ENCODE measurements at regions not wholly inside any gene's neighbourhood (a gene's known extent, or its start where the extent isn't known, plus 50 kb on each side); places are given as distances from the start of the nearest gene placed in this dataset.

DNA sequence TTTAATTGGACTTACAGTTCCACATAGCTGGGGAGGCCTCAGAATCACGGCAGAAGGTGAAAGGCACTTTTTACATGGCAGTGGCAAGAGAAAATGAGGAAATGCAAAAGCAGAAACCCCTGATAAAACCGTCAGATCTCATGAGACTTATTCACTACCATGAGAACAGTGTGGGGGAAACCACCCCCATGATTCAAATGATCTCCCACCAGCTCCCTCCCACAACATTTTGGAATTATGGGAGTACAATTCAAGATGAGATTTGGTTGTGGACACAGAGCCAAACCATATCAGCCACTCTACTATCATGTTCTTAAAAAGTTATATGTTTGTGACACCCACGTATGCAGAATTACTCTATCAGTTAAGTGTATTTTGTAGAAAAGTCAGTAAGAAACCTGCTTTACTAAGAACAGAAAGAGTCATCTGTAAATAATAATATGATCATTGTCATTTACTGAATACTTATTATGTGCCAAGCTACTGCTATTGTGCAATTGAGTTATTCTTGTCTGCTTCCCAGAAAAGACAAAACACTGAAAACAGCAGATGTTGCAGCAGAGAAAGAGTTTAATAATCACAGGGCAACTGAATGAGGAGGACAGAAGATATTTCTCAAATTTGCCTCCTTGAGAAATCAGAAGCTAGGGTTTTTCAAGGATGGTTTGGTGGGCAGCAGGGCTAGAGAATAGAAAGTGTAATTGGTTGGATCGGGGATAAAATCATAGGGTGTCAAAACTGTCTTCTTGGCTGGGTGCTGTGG, 207.7 kb upstream of the FGGY start:
- no peak for DNase-seq (ENCODE audit: low read depth)

DNA sequence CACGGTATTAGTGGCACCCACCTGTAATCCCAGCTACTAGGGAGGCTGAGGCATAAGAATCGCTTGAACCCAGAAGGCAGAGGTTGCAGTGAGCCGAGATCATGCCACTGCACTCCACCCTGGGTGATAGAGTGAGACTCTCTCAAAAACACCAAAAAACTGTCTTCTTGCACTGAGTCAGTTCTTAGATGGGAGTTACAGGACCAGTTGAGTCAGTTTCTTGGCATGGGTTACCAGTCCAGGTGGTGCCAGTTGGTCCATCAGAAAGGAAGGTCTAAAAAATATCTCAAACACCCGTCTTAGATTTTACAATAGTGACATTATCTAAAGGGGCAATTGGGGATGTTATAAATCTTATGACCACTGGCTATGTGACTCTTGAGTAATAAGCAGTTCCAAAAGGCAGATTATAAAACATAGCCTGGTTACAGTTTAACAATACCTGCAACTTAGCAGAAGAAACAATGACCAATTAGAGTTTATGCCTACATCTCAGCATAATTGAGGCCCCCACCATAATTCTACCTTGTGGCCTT, 206.9 kb upstream of the FGGY start:
- DNase-seq (ENCODE audit: low read depth) = no peak

DNA sequence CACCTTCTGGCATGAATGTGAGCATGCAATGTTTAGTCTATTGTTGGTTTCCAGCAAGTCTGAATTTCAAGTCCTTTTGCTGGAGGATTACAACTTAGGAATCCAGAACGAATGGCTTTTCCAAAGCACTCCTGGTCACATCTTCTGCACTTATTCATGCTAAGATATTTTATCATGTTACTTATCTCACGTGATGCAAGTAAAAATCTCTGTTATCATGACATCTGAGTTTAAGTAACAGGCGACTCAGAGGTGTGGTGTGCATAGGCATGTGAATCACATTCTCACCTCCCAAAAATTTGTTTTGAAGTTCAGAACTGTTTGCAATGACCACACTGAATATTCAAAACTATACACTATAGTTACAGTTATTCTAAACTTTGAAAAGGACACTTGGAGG, 204.8 kb upstream of the FGGY start:
- no peak for DNase-seq (ENCODE audit: low read depth)

DNA sequence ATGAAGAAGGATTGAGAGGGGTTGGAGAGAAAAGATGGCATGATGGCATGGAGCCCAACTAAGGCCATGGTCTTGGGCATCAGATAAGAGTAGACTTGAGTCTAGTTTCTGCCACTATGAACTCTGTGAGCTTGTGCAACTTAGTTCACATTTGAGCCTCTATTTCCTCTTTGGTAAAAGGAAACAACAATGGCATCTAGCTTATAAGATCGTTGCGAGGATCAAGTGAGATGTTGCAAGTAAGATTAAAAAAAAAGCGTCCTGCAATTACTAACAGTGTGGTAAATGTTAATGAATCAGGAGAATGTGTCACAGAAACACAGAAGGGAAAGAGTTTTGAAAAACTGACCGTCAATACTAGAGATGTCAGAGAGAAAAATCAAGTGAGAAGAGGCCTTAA, 202.9 kb upstream of the FGGY start:
- DNase-seq (ENCODE audit: low read depth) = no peak

DNA sequence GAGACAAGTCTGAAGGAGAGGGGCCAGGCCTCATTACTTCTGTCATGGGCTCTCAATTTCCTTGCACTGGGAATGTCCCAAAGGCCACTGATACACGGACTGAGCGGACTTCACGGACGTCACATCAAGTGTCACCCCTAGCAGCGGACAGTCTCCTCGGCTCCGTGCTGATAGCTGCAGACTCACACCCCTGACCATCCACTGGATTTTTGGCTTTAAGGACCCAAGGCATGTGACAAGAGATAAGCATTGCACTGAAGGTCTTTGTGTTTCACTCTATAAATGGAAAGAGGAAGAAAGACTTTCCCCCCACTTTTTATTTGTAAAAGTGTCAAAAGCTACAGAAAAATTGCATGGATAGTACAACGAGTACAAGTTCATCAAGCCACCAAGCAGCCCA, 200.4 kb upstream of the FGGY start:
- no peak for DNase-seq (ENCODE audit: low read depth)

DNA sequence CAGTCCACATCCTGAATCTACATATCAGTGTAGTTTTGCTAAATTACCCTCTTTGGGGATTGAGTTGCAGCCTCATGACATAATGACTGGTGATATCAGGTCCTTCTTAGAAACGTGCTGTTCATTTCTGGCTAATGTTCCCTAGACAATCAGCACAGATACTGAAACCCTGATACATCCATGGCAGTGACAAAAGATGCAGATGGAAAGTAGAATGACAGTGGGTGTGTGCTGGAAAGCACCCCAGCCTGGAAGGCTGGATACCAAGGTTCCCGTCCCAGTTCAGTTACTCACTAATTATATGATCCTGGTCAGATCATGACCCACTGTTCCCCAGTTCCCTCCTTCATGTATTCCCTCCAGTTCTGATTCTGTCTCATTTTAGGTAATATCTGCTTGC, 198.2 kb upstream of the FGGY start:
- DNase-seq (ENCODE audit: low read depth) = no peak

DNA sequence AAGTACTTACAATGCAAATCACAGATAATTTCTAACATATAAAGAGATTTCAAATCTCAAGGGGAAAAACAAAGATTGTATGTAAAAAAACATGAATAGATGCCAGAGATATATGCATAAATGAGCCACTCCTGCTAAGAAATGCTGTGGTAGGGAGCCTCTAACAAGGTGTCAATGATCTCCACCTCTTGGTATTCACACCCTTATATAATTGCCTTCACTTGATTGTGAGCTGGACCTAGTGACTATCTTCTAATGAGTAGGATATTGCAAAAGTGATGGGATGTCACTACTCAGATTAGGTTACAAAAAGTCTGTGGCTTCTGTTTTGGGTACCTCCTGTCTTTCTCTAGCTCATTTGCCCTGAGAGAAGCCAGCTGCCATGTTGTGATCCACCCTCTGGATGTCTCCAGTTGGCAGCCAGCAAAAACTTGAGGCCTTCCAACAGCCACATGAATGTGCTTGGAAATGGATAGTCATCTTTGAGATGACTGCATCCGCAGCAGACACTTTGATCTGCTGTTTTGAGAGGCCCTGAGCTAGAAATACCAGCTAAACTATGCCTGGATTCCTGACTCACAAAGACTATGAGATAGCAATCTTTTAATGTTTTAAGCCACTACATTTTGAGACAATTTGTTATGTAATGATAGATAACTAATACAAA, 196.1 kb upstream of the FGGY start:
- DNase-seq (ENCODE audit: low read depth) = no peak

DNA sequence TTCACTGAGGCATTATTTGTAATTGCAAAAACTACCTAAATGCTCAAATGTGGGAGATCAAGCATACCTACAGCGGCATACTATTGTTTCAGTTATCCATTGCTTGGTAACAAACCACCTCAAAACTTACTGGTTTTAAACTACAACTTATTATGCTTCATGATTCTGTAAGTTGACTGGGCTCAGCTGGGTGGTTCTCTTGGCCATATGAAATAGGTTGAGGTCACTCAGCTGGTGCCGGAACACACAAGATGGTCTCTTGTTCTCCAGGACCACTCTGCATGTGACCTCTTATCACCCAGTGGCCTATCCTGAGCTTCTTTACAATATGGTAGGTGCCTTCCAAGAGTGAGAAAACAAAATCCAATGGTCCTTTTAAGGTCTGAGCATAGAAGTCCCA, 195.4 kb upstream of the FGGY start:
- DNase-seq (ENCODE audit: low read depth) = no peak

DNA sequence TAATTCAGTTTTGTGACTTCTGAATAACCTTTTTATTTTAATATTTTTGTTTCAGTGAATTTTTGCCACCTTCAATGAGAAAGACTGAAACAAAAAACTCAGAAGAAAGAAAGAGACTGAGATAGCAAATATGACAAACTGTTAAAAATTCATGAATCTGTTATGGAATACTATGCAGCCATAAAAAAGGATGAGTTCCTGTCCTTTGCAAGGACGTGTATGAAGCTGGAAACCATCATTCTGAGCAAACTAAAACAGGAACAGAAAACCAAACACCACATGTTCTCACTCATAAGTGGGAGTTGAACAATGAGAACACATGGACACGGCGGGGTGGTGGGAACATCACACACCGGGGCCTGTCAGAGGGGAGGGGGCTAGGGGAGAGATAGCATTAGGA, 193.4 kb upstream of the FGGY start:
- no peak for DNase-seq (ENCODE audit: low read depth)

DNA sequence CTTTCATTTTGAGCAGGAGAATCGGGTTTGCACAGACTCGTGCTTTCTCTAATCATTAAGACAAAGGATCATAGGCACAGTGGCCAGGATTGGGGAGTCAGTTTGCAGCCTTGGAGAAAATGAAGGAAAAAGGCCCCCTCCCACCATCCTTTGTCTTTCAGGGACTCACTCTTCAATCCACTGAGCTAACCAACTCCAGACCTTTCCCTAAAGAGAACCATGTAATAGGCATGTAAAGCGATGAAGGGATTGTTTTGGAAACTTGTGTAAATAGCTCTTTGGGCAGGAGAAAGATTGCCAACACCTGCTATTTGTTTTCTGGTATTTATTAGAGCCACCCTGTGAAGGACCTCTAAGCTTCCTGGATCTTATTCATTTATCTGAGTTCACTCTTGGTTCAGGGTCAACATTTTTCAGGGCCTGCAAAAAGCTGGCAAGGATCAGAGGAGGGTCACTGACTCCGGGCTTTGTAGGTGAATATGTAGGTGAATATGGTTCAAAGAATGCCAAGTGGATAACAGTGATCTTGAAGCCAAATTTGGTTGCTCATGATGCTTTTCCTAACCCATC, 192.6 kb upstream of the FGGY start:
- DNase-seq (ENCODE audit: low read depth) = no peak

DNA sequence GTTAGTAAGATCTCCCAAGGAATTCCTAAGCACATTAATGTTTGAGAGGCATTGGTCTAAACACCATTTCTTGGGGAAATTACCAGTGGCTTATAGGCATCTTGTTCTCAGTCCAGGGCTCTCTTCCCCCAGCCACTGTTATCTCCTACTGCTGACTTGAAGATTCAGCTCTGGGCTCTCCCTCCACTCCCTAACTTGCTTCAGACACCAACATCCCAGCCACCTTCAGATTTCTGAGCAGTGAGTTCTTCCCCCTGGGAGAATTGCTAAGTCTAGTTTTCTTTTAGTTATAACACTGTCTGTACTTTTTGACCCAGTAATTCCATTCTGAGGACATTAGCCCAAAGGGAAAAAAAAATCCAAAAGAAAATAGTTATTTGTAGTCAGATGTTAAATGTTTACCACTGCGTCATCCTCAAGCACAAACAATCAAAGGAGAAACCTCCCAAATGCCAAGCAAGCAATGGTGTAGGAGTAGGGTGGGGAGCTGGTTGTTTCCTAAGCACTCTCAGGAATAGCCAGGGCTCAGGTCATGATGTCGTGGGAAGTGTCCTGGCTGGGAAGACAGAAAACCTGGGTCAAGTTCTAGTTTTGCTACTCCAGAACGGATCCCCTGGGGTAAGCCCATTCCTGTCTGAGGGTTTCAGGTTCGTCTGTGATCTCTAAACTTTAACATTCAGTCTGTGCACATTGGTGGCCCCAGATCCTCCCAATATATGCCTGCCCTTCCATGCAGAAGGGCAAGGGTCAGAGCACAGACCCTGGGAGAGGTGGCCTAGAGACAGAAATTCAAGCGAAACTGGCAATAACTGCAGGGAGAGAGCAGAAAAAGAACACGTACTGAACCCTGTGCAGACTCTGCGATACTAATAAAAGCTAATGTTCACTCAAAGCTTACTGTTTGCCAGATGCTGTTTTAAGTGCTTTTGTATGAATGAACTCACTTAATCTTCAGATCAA, 191.1 kb upstream of the FGGY start:
- DNase-seq (ENCODE audit: low read depth) = no peak

DNA sequence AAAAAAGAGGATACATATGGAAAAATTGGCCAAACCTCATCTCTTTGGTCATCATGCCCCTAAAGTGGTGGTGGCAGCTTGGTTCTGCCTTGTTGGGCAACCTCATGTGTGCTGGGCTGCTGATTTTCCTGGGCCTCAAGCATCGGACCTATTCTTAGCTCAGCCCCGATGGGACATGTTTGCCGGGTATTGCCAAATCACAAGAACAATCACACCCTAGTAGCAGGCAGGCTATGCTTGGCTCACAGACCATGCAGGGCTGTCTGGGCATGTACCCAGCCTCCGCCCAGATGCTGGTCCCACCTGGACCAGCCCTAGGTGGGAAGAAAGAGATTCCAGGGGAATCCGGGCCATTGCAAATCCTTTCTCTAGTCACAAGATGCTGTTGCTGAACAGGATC, 189.4 kb upstream of the FGGY start:
- no peak for DNase-seq (ENCODE audit: low read depth)

DNA sequence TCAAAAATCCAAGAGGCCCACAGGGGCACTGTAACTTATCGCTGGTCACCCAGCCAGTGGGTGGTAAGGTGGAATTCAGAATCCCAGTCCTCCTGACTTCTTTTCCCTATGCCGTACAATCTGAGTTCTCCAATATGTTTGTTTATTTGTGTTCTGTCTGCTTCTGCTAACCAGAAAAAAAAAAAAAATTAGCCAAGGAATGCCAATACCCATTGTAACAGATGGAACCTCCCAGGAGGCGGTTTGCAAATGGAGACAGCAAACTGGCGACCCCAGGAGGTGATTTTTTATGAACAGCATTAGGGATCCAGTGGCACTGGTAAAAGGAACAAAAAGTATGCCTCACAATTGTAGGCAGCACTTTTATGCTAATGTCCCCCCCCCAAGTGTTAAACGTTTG, 189.0 kb upstream of the FGGY start:
- no peak for DNase-seq (ENCODE audit: low read depth)

DNA sequence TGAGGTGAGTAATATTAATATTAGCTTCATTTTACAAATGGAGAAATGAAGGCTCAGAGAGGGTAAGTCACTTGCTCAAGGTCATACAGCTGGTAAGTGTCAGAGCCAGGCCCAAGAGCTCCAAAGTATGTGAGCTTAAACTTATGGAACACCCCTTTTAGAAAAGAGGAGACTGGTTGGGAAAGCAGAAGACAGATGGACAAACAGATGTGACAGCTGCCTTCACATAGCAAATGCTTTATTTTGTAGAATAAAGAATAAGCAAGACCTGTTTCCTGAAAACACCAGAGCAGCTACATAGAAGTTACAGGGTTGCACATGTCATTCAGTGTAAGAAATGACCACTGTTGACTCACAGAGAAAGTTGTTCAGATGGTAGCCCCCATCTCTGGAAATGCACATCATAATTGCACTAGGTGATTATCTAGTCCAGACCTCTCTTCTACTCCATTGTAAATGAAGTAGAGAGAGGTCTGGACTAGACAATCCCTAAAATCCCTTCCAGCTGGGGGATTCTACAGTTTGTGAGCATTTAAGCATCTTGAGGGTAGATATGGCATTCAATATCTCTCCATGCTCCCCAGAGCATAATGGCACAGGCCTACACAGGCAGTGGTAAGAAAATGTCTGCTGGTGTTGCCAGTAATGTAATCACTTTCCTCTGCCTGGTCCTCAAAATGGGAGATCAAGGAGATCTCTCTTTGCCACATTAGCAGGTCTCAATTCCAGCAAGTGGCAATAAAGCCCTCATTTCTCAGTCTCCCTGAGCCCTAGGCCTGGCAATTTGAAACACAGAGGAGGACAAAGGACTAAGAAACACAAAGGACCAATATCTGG, 188.2 kb upstream of the FGGY start:
- DNase-seq (ENCODE audit: low read depth) = no peak

DNA sequence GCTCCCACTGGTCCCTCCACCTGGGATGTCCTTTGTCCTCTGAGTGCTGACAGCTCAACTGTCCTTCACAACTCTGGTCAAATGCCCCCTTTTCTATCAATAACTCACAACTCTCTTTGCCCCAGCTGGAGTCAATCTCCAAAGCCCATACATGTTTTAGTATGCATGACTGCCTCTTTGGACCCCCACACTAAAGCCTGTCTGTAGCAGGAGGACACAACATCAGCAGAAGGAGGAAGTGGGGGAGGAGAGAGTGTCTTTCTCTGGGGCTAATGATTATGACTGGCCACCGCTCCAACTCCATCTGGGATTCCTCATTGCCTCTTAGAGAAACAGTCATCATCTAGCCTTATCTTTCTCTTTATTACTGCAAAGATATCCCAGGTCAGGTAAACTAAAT, 186.6 kb upstream of the FGGY start:
- DNase-seq (ENCODE audit: low read depth) = no peak

DNA sequence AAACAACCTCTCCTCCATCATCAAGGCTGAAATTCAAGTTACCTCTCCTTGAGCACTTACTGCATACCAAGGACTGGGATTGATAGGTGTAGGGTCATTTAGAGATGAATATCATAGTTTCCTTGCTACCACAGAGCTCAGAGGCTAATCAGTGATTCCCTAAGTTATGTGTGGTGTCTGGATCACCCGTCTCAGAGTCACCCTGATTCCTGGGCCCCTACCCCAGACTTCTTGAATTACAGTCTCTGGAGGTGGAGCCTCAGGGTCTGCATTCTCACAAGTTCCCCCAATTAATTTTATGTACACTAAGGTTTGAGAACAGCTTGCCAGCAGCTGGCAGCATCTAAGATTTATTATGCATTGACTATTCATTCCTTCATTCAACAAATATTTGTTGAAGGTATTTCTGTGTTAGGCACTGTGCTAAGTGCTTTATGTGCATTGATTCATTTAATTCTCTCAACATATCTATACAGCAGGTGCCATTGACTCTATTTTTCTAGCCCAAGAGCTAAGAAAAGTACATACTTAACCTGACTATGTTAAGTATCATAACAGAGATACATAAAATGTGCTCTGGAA, 182.9 kb upstream of the FGGY start:
- no peak for DNase-seq (ENCODE audit: low read depth)

DNA sequence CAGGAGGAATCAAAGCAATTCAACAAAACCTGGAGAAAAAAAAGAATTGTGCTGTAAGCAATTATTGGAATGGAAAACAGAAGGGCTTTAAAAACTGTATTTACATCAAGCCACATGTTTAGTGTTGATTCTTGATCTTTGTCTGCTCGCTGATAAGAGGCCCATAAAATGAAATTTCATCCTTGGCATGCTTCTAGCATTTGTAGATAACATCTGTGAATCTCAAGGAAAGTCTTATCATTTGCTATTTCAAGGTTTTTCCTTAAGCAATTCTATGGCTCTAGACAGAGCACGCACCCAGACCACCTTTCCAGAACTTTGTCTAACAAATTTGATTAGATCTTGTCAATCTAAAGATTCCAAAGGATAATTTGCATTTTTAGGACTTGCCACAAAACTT, 181.0 kb upstream of the FGGY start:
- DNase-seq (ENCODE audit: low read depth) = no peak

DNA sequence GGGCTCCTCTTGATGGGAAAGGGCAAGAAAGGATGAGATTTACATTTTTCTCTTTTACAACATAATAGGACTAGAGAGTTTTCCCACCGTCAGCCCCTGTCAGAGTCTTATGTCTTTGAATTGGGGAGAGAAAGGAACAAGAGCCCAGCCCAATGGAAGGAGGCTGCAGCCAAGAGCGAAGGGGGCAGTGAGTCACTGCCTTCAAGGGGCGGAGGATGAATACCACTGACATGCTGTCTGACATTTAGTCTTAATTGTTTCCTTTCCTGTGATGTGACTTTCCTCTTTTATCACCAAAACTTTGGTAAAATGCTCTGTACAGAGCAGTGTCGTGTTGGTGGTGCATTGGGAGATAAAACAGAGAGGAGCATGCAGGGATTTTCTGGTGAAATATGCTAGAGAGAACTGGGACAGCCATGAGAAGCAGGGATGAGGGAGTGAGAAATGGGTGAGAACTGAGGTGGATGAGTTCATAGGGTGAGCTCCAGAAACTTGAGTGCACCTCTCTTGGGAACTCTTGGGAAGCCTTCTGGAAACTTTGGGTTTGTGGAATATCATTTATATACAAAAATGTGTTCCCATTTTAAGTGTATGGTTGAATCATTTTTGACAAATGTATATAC, 179.9 kb upstream of the FGGY start:
- no peak for DNase-seq (ENCODE audit: low read depth)

DNA sequence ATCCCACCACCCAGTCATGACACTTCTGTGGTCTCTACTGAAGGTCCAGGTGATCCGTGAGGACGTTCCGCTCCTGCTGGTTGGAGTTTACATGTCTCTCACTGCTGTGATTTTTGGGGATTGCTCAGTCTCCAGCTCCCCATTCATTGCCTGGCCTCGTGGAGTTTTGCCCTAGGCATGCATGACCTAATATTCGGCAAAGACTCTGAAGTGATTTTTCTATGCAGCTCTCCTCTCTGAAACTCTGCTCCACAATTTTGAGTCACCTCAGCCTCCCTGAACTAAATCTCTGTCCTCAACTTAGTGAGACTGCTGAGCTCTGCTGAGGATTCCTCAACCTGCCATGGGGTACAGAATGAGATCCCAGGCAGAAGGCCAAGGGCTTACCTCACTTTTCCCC, 174.4 kb upstream of the FGGY start:
- no peak for DNase-seq (ENCODE audit: low read depth)

DNA sequence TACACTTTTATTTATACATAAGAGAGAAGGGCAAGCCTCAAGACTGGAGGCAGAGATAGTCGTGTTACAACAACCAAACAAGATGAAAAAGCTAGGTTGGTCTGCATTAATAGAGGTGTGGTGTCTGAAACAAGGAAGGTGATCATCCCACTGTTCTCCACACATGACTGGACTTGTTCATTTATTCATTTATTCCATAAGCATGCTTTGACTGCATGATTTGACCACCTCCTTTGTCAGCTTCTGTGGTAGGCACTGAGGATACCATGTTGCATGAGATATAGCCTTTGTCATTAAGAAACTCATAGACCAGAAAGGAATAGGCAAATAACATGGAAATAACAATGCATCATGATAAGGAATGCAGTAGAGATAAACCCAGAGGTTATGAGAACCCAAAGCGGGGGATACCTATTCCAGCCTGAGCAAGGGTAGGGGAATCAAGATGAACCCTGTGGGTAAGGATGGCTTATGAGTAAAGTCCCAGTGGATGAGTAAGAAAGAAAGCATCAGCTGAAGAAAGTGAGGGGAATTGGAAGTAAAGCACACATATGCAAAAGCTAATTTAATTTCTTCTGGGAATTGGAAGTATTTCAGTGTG, 173.7 kb upstream of the FGGY start:
- no peak for DNase-seq (ENCODE audit: low read depth)

Data from stimulated activated CD8-positive, alpha-beta memory T cell treated with anti-CD3 and anti-CD28 coated beads, Interleukin-12 subunit alpha, Interleukin-12 subunit beta, amount 100 ng/mL, for 4 hours (primary cell).